D721Med (cell line): ENCODE measurements at regions not wholly inside any gene's neighbourhood (a gene's known extent, or its start where the extent isn't known, plus 50 kb on each side); places are given as distances from the start of the nearest gene placed in this dataset.
"Not testable (repeated sequence)": the region's sequence is repeated elsewhere in the genome, so short reads cannot be mapped to it uniquely, and the experiment has no call there.

ENCODE experiments used
- DNase-seq: peaks from one replicate; pipeline ENCODE4 v3.0.0; 2011; ENCODE audit warnings: low spot score; ENCODE audit not compliant: insufficient read length
- FAIRE-seq: peaks from 2 replicates; lab custom pipeline; 2011; peaks lifted over from hg19 to GRCh38; lab: Jason Lieb, UNC
- CTCF ChIP-seq: IDR thresholded peaks from 2 replicates; pipeline ENCODE4 v1.5.1; 2012; ENCODE audit warnings: mild to moderate bottlenecking, control low read depth; ENCODE audit not compliant: insufficient read depth; ENCODE audit errors: missing control alignments

GRCh38 chr5:6107675-6108539 is 270.4 kb downstream of the MED10 start:
- FAIRE-seq (no peak), DNase-seq (no peak)
- TF ChIP-seq CTCF: no peak

GRCh38 chr5:6106756-6107155 is 271.6 kb downstream of the MED10 start:
- DNase-seq (no peak), FAIRE-seq (no peak)
- no peak for TF ChIP-seq CTCF

GRCh38 chr5:6105320-6105719 is 273.0 kb downstream of the MED10 start:
- no peak for DNase-seq
- TF ChIP-seq CTCF: no peak
- no peak for FAIRE-seq

- DNase-seq (no peak), FAIRE-seq (no peak)
- no peak for TF ChIP-seq CTCF
These were observed 282.2 kb downstream of the MED10 start for GRCh38 chr5:6096101-6096500.

GRCh38 chr5:6094180-6094579 is 284.2 kb downstream of the MED10 start:
- not testable (repeated sequence) for DNase-seq, FAIRE-seq

- FAIRE-seq (no peak), DNase-seq (no peak)
- TF ChIP-seq CTCF: no peak
These were observed 287.5 kb downstream of the MED10 start for GRCh38 chr5:6090838-6091237.

GRCh38 chr5:6090079-6090654 is 288.2 kb downstream of the MED10 start:
- DNase-seq (no peak), FAIRE-seq (no peak)
- TF ChIP-seq CTCF: no peak
